H9 (cell line): ENCODE measurements at regions not wholly inside any gene's neighbourhood (a gene's known extent, or its start where the extent isn't known, plus 50 kb on each side); places are given as distances from the start of the nearest gene placed in this dataset.

ENCODE experiments used
- DNase-seq: peaks from one replicate; pipeline ENCODE4 v3.0.0-alpha.2; 2017
- H2AFZ ChIP-seq: one replicate; pipeline ENCODE4 v1.6.1; 2013; ENCODE audit warnings: mild to moderate bottlenecking, low read length, control low read depth, moderate library complexity
- H2AK5ac ChIP-seq: 2 replicates; pipeline ENCODE4 v1.6.1; 2013; ENCODE audit warnings: low read length, control low read depth, mixed read lengths; ENCODE audit not compliant: insufficient read length
- H2BK120ac ChIP-seq: one replicate; pipeline ENCODE4 v1.6.1; 2013; ENCODE audit warnings: low read depth, mild to moderate bottlenecking, low read length, control low read depth, inconsistent platforms; ENCODE audit not compliant: poor library complexity, severe bottlenecking
- H2BK12ac ChIP-seq: 2 replicates; pipeline ENCODE4 v1.6.1; 2013; ENCODE audit warnings: low read length, control low read depth, mixed read lengths, low read depth; ENCODE audit not compliant: insufficient read length
- H2BK15ac ChIP-seq: 2 replicates; pipeline ENCODE4 v1.6.1; 2013; ENCODE audit warnings: low read depth, low read length, control low read depth
- H2BK20ac ChIP-seq: one replicate; pipeline ENCODE4 v1.6.1; 2013; ENCODE audit warnings: low read depth, mild to moderate bottlenecking, low read length, control low read depth, inconsistent platforms; ENCODE audit not compliant: poor library complexity, severe bottlenecking
- H2BK5ac ChIP-seq: 2 replicates; pipeline ENCODE4 v1.6.1; 2013; ENCODE audit warnings: low read length, control low read depth, mixed read lengths; ENCODE audit not compliant: insufficient read length
- H3K14ac ChIP-seq: 2 replicates; pipeline ENCODE4 v1.6.1; 2013; ENCODE audit warnings: low read length, control low read depth; ENCODE audit not compliant: insufficient read depth
- H3K18ac ChIP-seq: 2 replicates; pipeline ENCODE4 v1.6.1; 2013; ENCODE audit warnings: low read depth, mild to moderate bottlenecking, mixed read lengths, low read length, control low read depth; ENCODE audit not compliant: insufficient read length
- H3K23ac ChIP-seq: 2 replicates; pipeline ENCODE4 v1.6.1; 2013; ENCODE audit warnings: low read length, control low read depth, mixed read lengths, low read depth; ENCODE audit not compliant: insufficient read length
- H3K23me2 ChIP-seq: 2 replicates; pipeline ENCODE4 v1.6.1; 2013; ENCODE audit warnings: low read depth, mild to moderate bottlenecking, mixed read lengths, low read length, control low read depth; ENCODE audit not compliant: insufficient read length, poor library complexity, severe bottlenecking
- H3K27ac ChIP-seq: 2 replicates; pipeline ENCODE4 v1.5.1; 2013; ENCODE audit warnings: low read length, control low read depth, mixed read lengths, low read depth; ENCODE audit not compliant: insufficient read length
- H3K27me3 ChIP-seq: 2 replicates; pipeline ENCODE4 v1.6.1; 2013; ENCODE audit warnings: low read length, control low read depth, inconsistent platforms; ENCODE audit not compliant: insufficient read depth
- H3K4ac ChIP-seq: 2 replicates; pipeline ENCODE4 v1.6.1; 2013; ENCODE audit warnings: low read depth, mild to moderate bottlenecking, control low read depth, inconsistent platforms, low read length, moderate library complexity
- H3K4me1 ChIP-seq: 2 replicates; pipeline ENCODE4 v1.6.1; 2013; ENCODE audit warnings: low read length, control low read depth, inconsistent platforms; ENCODE audit not compliant: insufficient read depth
- H3K4me2 ChIP-seq: 2 replicates; pipeline ENCODE4 v1.6.1; 2013; ENCODE audit warnings: low read length, control low read depth, mixed read lengths; ENCODE audit not compliant: insufficient read length, insufficient read depth
- H3K56ac ChIP-seq: 2 replicates; pipeline ENCODE4 v1.6.1; 2013; ENCODE audit warnings: low read depth, mild to moderate bottlenecking, mixed read lengths, low read length, control low read depth; ENCODE audit not compliant: insufficient read length
- H3K79me1 ChIP-seq: 2 replicates; pipeline ENCODE4 v1.6.1; 2013; ENCODE audit warnings: low read depth, mild to moderate bottlenecking, moderate library complexity, low read length, control low read depth, inconsistent platforms; ENCODE audit not compliant: insufficient read depth, poor library complexity, severe bottlenecking
- H3K79me2 ChIP-seq: 2 replicates; pipeline ENCODE4 v1.6.1; 2013; ENCODE audit warnings: low read length, control low read depth, inconsistent platforms; ENCODE audit not compliant: insufficient read depth
- H3K9ac ChIP-seq: 2 replicates; pipeline ENCODE4 v1.6.1; 2013; ENCODE audit warnings: low read length, control low read depth, mixed read lengths; ENCODE audit not compliant: insufficient read length; ENCODE audit errors: extremely low read depth
- H3K9me3 ChIP-seq: one replicate; pipeline ENCODE4 v1.6.1; 2013; ENCODE audit warnings: low read depth, low read length, inconsistent platforms; ENCODE audit not compliant: control insufficient read depth
- H3T11ph ChIP-seq: one replicate; pipeline ENCODE4 v1.6.1; 2013; ENCODE audit warnings: mild to moderate bottlenecking, low read length, control low read depth, inconsistent platforms
- H4K20me1 ChIP-seq: one replicate; pipeline ENCODE4 v1.6.1; 2013; ENCODE audit not compliant: control insufficient read depth, insufficient read length, insufficient read depth
- H4K5ac ChIP-seq: 2 replicates; pipeline ENCODE4 v1.6.1; 2013; ENCODE audit warnings: low read depth, mild to moderate bottlenecking, mixed read lengths, low read length, control low read depth; ENCODE audit not compliant: insufficient read length
- H4K8ac ChIP-seq: replicated peaks from 2 replicates; pipeline ENCODE4 v1.6.1; 2013; ENCODE audit warnings: low read length, control low read depth, mixed read lengths, low read depth; ENCODE audit not compliant: insufficient read length
- H4K91ac ChIP-seq: 2 replicates; pipeline ENCODE4 v1.6.1; 2013; ENCODE audit warnings: low read depth, mild to moderate bottlenecking, moderate library complexity, mixed read lengths, low read length, control low read depth; ENCODE audit not compliant: insufficient read length
- H3K27ac Mint-ChIP-seq, 3 experiments: 2 replicates in 2 of 3; 3 replicates in 1 of 3; pipeline ENCODE4 v1.8.0; 2020 to 2021; ENCODE audit warnings: mixed read lengths in 3 of 3, mild to moderate bottlenecking in 1 of 3, moderate library complexity in 1 of 3
- H3K27me3 Mint-ChIP-seq: 2 replicates; pipeline ENCODE4 v1.8.0; 2021; ENCODE audit warnings: low read depth, mild to moderate bottlenecking, moderate library complexity, mixed read lengths
- H3K36me3 Mint-ChIP-seq, 3 experiments: 2 replicates in 2 of 3; 3 replicates in 1 of 3; pipeline ENCODE4 v1.8.0; 2020 to 2021; ENCODE audit warnings: low read depth in 3 of 3, mixed read lengths in 3 of 3; ENCODE audit not compliant: insufficient read depth in 1 of 3
- H3K4me1 Mint-ChIP-seq, 2 experiments: 2 replicates each; pipeline ENCODE4 v1.8.0; 2020; ENCODE audit warnings: mixed read lengths in 2 of 2
- H3K4me3 Mint-ChIP-seq, 2 experiments: 2 replicates in 1 of 2; 3 replicates in 1 of 2; pipeline ENCODE4 v1.8.0; 2020 to 2021; ENCODE audit warnings: mild to moderate bottlenecking in 2 of 2, mixed read lengths in 2 of 2, moderate library complexity in 1 of 2
- H3K9me3 Mint-ChIP-seq, 2 experiments: 2 replicates in 1 of 2; 3 replicates in 1 of 2; pipeline ENCODE4 v1.8.0; 2020; ENCODE audit warnings: mild to moderate bottlenecking in 2 of 2, mixed read lengths in 2 of 2, moderate library complexity in 1 of 2
- CTCF ChIP-seq: fragments of 200-600 bp; sonication (generic); conservative IDR thresholded peaks from 3 replicates; pipeline ENCODE4 v1.8.0; 2021; ENCODE audit warnings: antibody characterized with exemption, mild to moderate bottlenecking
- WGBS: extraction: QIAGEN DNeasy Blood & Tissue Kit; methylation state at CpG from one replicate; pipeline ENCODE4 v1.1.7; 2013; ENCODE audit warnings: missing lambda C conversion rate, low lambda C conversion rate, mixed read lengths; ENCODE audit not compliant: insufficient read length; ENCODE audit errors: extremely low coverage; 5-methylcytosine and 5-hydroxymethylcytosine counted together

GRCh38 chr21:28380241-28380640 lies 612.4 kb downstream of the LTN1 start:
- H3K4me3 Mint-ChIP-seq = no peak overlapping the region
- Histone ChIP-seq H3K27ac (no peak overlapping the region), H3K79me2 (no peaks in the 10 kb centered on the region), H2BK20ac (no peak overlapping the region), H3K56ac (no peak overlapping the region), H4K20me1 (no peaks in the 10 kb centered on the region), H2AK5ac (no peak overlapping the region), H3K27me3 (no peaks in the 10 kb centered on the region), H3K4me2 (no peak overlapping the region), H4K5ac (no peak overlapping the region), H3K14ac (no peak overlapping the region), H2BK15ac (no peak overlapping the region), H3K9me3 (no peaks in the 10 kb centered on the region), H3K23me2 (no peaks in the 10 kb centered on the region), H3K4me1 (no peaks in the 10 kb centered on the region), H4K91ac (no peak overlapping the region), H3K79me1 (no peaks in the 10 kb centered on the region), H2BK5ac (no peak overlapping the region), H3K4ac (no peak overlapping the region), H2AFZ (no peak overlapping the region), H3K18ac (no peak overlapping the region), H4K8ac (no peak overlapping the region), H2BK12ac (no peak overlapping the region), H2BK120ac (no peak overlapping the region), H3K23ac (no peak overlapping the region), H3T11ph (no peak overlapping the region), H3K9ac (no peak overlapping the region)
- H3K36me3 Mint-ChIP-seq = no peaks in the 10 kb centered on the region
- DNase-seq = no peak
- no peaks in the 10 kb centered on the region for H3K27me3 Mint-ChIP-seq
- H3K4me1 Mint-ChIP-seq = no peaks in the 10 kb centered on the region
- no peak for TF ChIP-seq CTCF
- no peak overlapping the region for H3K27ac Mint-ChIP-seq
- WGBS = no CpG with 5 or more reads among the region's 7 CpGs
- H3K9me3 Mint-ChIP-seq = no peaks in the 10 kb centered on the region
